PC-9 (cell line): ENCODE measurements at regions not wholly inside any gene's neighbourhood (a gene's known extent, or its start where the extent isn't known, plus 50 kb on each side); places are given as distances from the start of the nearest gene placed in this dataset.

Experiments used
- BruUV-seq: library from RNA; stranded (reverse); fragments of 400-500 nt; replicated peaks from 2 replicates; lab custom pipeline; 2021; lab: Mats Ljungman, UMichigan
- CTCF ChIA-PET: fragments of 300-600 bp; sonication (Branson Sonifier 250); formaldehyde crosslinking; loops from one replicate; lab custom pipeline; 2022; ENCODE audit warnings: antibody characterized with exemption; lab: Charles Lee
- POLR2A ChIA-PET: fragments of 300-600 bp; sonication (Branson Sonifier 250); formaldehyde crosslinking; loops from one replicate; lab custom pipeline; 2022; ENCODE audit warnings: antibody characterized with exemption; ENCODE audit not compliant: unreplicated experiment; lab: Charles Lee
- DNase-seq, 2 experiments: peaks; one replicate each; pipeline versions ENCODE4 v3.0.0 to v3.0.0-alpha.2; 2015 to 2022; ENCODE audit warnings: mixed read lengths in 1 of 2
- H2AFZ ChIP-seq: fragments of 200-600 bp; sonication (generic); 2 replicates; pipeline ENCODE4 v1.8.1; 2017; ENCODE audit warnings: antibody characterized with exemption
- H3F3A ChIP-seq: fragments of 200-600 bp; sonication (generic); 2 replicates; pipeline ENCODE4 v1.8.1; 2017; ENCODE audit warnings: antibody characterized with exemption, mild to moderate bottlenecking, low read depth; ENCODE audit not compliant: insufficient read depth
- H3K27ac ChIP-seq: fragments of 200-600 bp; sonication (generic); 2 replicates; pipeline ENCODE4 v1.6.1; 2016; ENCODE audit warnings: mixed run types
- H3K27me3 ChIP-seq: fragments of 200-600 bp; sonication (generic); 2 replicates; pipeline ENCODE4 v1.6.1; 2016; ENCODE audit warnings: low read depth, mixed run types; ENCODE audit not compliant: insufficient read depth
- H3K36me3 ChIP-seq: fragments of 200-600 bp; sonication (generic); 2 replicates; pipeline ENCODE4 v1.6.1; 2016; ENCODE audit warnings: low read depth, mixed run types
- H3K4me1 ChIP-seq: fragments of 200-600 bp; sonication (generic); replicated peaks from 2 replicates; pipeline ENCODE4 v1.6.1; 2016; ENCODE audit warnings: mixed run types; ENCODE audit not compliant: insufficient read depth
- H3K4me2 ChIP-seq: fragments of 200-600 bp; sonication (generic); 2 replicates; pipeline ENCODE4 v1.6.1; 2017; ENCODE audit warnings: mixed run types
- H3K4me3 ChIP-seq: fragments of 200-600 bp; sonication (generic); 2 replicates; pipeline ENCODE4 v1.6.1; 2016; ENCODE audit warnings: mixed run types
- H3K79me2 ChIP-seq: fragments of 200-600 bp; sonication (generic); 2 replicates; pipeline ENCODE4 v1.6.1; 2017; ENCODE audit warnings: low read depth, mixed run types
- H3K9me2 ChIP-seq: fragments of 200-600 bp; sonication (generic); 2 replicates; pipeline ENCODE4 v1.8.1; 2017; ENCODE audit warnings: mild to moderate bottlenecking; ENCODE audit not compliant: insufficient read depth
- H3K9me3 ChIP-seq: fragments of 200-600 bp; sonication (generic); 2 replicates; pipeline ENCODE4 v1.8.1; 2016; ENCODE audit warnings: low read depth; ENCODE audit not compliant: insufficient read depth
- H4K20me1 ChIP-seq: fragments of 200-600 bp; sonication (generic); 2 replicates; pipeline ENCODE4 v1.8.1; 2017; ENCODE audit not compliant: insufficient read depth
- EZH2 ChIP-seq: fragments of 200-600 bp; sonication (generic); IDR thresholded peaks from 2 replicates; pipeline ENCODE4 v1.8.0; 2017; ENCODE audit warnings: antibody characterized with exemption, low read depth
- intact Hi-C: fragments of 100-400 bp; cut with micrococcal nuclease; formaldehyde crosslinking; loops from one replicate; pipeline ENCODE4 v1.10.0; 2022; ENCODE audit not compliant: unreplicated experiment
- TF ChIP-seq, protein P1 (sequence below): fragments of 200-600 bp; sonication (generic); conservative IDR thresholded peaks from 2 replicates; pipeline ENCODE4 v1.6.1; 2017; ENCODE audit warnings: mixed run types, antibody characterized with exemption, mild to moderate bottlenecking, moderate library complexity

- H3K27ac ChIP-seq: no peak overlapping the region
- no peaks in the 10 kb centered on the region for H3K9me3 ChIP-seq
- no peak overlapping the region for H2AFZ ChIP-seq
- BruUV-seq: no TSS peak
- H3K79me2 ChIP-seq: no peaks in the 10 kb centered on the region
- H3K27me3 ChIP-seq: peaks cover 28% of the 10 kb centered on the region
- no peak overlapping the region for H3K4me2 ChIP-seq
- no peak for DNase-seq
- no peaks in the 10 kb centered on the region for H3K4me1 ChIP-seq
- no peaks in the 10 kb centered on the region for H4K20me1 ChIP-seq
- TF ChIP-seq, protein P1, sequence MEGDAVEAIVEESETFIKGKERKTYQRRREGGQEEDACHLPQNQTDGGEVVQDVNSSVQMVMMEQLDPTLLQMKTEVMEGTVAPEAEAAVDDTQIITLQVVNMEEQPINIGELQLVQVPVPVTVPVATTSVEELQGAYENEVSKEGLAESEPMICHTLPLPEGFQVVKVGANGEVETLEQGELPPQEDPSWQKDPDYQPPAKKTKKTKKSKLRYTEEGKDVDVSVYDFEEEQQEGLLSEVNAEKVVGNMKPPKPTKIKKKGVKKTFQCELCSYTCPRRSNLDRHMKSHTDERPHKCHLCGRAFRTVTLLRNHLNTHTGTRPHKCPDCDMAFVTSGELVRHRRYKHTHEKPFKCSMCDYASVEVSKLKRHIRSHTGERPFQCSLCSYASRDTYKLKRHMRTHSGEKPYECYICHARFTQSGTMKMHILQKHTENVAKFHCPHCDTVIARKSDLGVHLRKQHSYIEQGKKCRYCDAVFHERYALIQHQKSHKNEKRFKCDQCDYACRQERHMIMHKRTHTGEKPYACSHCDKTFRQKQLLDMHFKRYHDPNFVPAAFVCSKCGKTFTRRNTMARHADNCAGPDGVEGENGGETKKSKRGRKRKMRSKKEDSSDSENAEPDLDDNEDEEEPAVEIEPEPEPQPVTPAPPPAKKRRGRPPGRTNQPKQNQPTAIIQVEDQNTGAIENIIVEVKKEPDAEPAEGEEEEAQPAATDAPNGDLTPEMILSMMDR: no peak
- TF ChIP-seq EZH2: no peak
- H3K36me3 ChIP-seq: no peaks in the 10 kb centered on the region
- ChIA-PET POLR2A (no interaction called here), CTCF (no interaction called here)
- H3K4me3 ChIP-seq: no peak overlapping the region
- intact Hi-C loops: no loop called here
- H3K9me2 ChIP-seq: no peaks in the 10 kb centered on the region
- no peaks in the 10 kb centered on the region for H3F3A ChIP-seq
These were observed 94.7 kb downstream of the SALL1 start for GRCh38 chr16:51056331-51056730.

- no peak for TF ChIP-seq EZH2
- TF ChIP-seq, protein P1: no peak
- DNase-seq: no peak
- Histone ChIP-seq H3K79me2 (no peaks in the 10 kb centered on the region), H4K20me1 (no peaks in the 10 kb centered on the region), H3K9me2 (no peaks in the 10 kb centered on the region), H3F3A (no peaks in the 10 kb centered on the region), H3K27ac (no peak overlapping the region), H3K4me1 (no peaks in the 10 kb centered on the region), H3K9me3 (no peaks in the 10 kb centered on the region), H3K4me3 (no peak overlapping the region), H2AFZ (no peak overlapping the region), H3K36me3 (no peaks in the 10 kb centered on the region), H3K27me3 (peaks cover 22% of the 10 kb centered on the region), H3K4me2 (no peak overlapping the region)
- no TSS peak for BruUV-seq
- ChIA-PET CTCF (no interaction called here), POLR2A (no interaction called here)
- intact Hi-C loops: no loop called here
These were observed 95.6 kb downstream of the SALL1 start for GRCh38 chr16:51055434-51055833.

GRCh38 chr16:51053775-51054174, 97.3 kb downstream of the SALL1 start:
- intact Hi-C loops: no loop called here
- Histone ChIP-seq H3F3A (no peaks in the 10 kb centered on the region), H3K79me2 (no peaks in the 10 kb centered on the region), H3K4me2 (no peak overlapping the region), H3K4me3 (no peak overlapping the region), H3K9me2 (no peaks in the 10 kb centered on the region), H3K36me3 (no peaks in the 10 kb centered on the region), H3K9me3 (no peaks in the 10 kb centered on the region), H3K4me1 (no peaks in the 10 kb centered on the region), H4K20me1 (no peaks in the 10 kb centered on the region), H3K27me3 (peaks cover 17% of the 10 kb centered on the region), H2AFZ (no peak overlapping the region), H3K27ac (no peak overlapping the region)
- no peak for DNase-seq
- ChIA-PET CTCF (no interaction called here), POLR2A (no interaction called here)
- BruUV-seq: no TSS peak
- TF ChIP-seq EZH2: no peak

DNA sequence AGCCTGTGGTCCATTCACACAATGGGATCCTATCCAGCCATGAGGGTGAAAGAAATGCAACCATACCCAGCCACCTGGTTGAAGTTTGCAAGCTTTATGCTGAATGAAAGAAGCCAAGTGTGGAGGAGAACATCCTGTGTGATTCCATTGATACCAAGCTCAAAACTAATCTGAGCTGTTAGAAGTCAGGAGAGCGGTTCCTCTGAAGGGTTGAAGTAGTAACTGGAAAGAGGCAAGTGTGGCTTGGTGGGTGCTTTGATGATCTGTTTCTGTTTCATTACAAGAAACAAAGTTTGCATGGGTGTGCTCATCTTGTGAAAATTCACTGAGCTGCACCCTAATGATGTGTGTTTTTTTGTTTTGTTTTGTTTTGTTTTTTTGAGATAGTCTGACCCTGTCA, 99.4 kb downstream of the SALL1 start:
- Histone ChIP-seq H3K4me3 (no peak overlapping the region), H3K9me2 (no peaks in the 10 kb centered on the region), H3K4me1 (no peaks in the 10 kb centered on the region), H3K36me3 (no peaks in the 10 kb centered on the region), H3K4me2 (no peak overlapping the region), H2AFZ (no peak overlapping the region), H3K9me3 (no peaks in the 10 kb centered on the region), H4K20me1 (no peaks in the 10 kb centered on the region), H3F3A (no peaks in the 10 kb centered on the region), H3K27me3 (peaks cover 8% of the 10 kb centered on the region), H3K79me2 (no peaks in the 10 kb centered on the region), H3K27ac (no peak overlapping the region)
- intact Hi-C loops: no loop called here
- TF ChIP-seq, protein P1: no peak
- TF ChIP-seq EZH2: no peak
- CTCF ChIA-PET: no interaction called here
- POLR2A ChIA-PET: no interaction called here
- DNase-seq: no peak
- BruUV-seq: no TSS peak
